C4-2B (cell line): ENCODE measurements at regions not wholly inside any gene's neighbourhood (a gene's known extent, or its start where the extent isn't known, plus 50 kb on each side); places are given as distances from the start of the nearest gene placed in this dataset.

Source experiments
- CTCF ChIP-seq: fragments of 450-650 bp; conservative IDR thresholded peaks from 2 replicates; pipeline ENCODE4 v1.5.1; 2017; ENCODE audit warnings: mild to moderate bottlenecking
- ZFX ChIP-seq: fragments of 450-650 bp; IDR thresholded peaks from 2 replicates; pipeline ENCODE4 v1.6.1; 2017

DNA sequence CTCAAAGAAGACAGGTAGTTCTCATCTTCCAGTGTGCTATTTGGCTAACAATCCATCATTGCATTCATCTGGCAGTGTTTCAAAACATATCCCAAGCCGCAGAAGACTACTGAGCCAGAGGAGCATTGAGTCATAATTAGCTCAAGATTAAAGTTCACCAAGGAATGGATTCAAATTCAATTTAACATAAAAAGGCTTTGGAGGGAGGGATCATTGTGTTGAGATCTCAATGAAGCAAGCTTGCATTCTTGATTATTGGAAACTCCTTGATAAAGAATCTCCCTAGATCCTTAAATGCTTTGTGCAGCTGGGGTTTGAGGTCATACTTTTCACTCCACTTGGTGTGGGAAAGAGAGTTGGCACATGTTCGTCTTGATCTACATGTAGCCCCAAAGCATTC, 142.8 kb upstream of the SEMA3A start:
- TF ChIP-seq CTCF (no peak), ZFX (no peak)
